ENCODE measurements at regions not wholly inside any gene's neighbourhood (a gene's known extent, or its start where the extent isn't known, plus 50 kb on each side); places are given as distances from the start of the nearest gene placed in this dataset.

DNA sequence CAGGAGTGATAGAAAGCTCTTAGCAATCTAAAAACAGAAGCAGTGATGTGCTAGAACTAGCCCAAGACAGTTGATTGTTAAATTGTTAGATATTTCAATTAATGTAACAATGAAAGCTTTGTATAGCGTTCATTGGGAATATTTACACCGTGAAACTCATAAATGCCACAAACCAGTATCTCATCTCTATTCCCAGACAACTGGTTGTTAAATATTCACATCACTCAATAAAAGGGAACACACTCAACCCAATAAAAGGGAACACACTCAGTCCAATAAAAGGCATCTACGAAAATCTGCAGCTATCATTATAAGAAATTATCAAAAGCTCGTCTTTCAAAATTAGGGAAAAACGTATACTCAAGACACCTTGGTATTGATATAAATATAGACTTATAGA is 270.9 kb downstream of the CYLC2 start:
- Histone ChIP-seq H3K9me3 (ENCODE audit: insufficient read depth, low read length) (no peaks in the 10 kb centered on the region), H3K4me1 (ENCODE audit: low read length) (no peaks in the 10 kb centered on the region), H3K9ac (ENCODE audit: low read length) (no peak overlapping the region), H3K27ac (ENCODE audit: low read length) (no peak overlapping the region), H3K79me2 (ENCODE audit: low read length) (no peaks in the 10 kb centered on the region), H4K20me1 (ENCODE audit: insufficient read depth, low read length) (no peaks in the 10 kb centered on the region), H2AFZ (ENCODE audit: low read depth, low read length) (no peak overlapping the region), H3K36me3 (replicated peaks; ENCODE audit: low read depth, low read length) (no peaks in the 10 kb centered on the region), H3K4me3 (ENCODE audit: low read length) (no peak overlapping the region), H3K27me3 (ENCODE audit: low read depth, low read length) (no peaks in the 10 kb centered on the region), H3K4me2 (ENCODE audit: low read length) (no peak overlapping the region)
- TF ChIP-seq EZH2phosphoT487 (IDR thresholded peaks at IDR 0.05; ENCODE audit: low read depth), result no peak
- TF ChIP-seq CTCF (IDR thresholded peaks at IDR 0.05; ENCODE audit: low read depth, low read length), result no peak

GRCh38 chr9:103277240-103277639 is 282.1 kb downstream of the CYLC2 start:
- H3K36me3 ChIP-seq (replicated peaks; ENCODE audit: low read depth, low read length), result no peaks in the 10 kb centered on the region
- no peaks in the 10 kb centered on the region for H3K27me3 ChIP-seq (ENCODE audit: low read depth, low read length)
- no peaks in the 10 kb centered on the region for H3K79me2 ChIP-seq (ENCODE audit: low read length)
- H4K20me1 ChIP-seq (ENCODE audit: insufficient read depth, low read length), result no peaks in the 10 kb centered on the region
- no peak overlapping the region for H3K4me2 ChIP-seq (ENCODE audit: low read length)
- no peak overlapping the region for H3K9ac ChIP-seq (ENCODE audit: low read length)
- H3K27ac ChIP-seq (ENCODE audit: low read length), result no peak overlapping the region
- H3K4me1 ChIP-seq (ENCODE audit: low read length), result peaks cover 4% of the 10 kb centered on the region; the same call in 1 of the 2 replicates
- no peak overlapping the region for H3K4me3 ChIP-seq (ENCODE audit: low read length)
- H2AFZ ChIP-seq (ENCODE audit: low read depth, low read length), result no peak overlapping the region
- H3K9me3 ChIP-seq (ENCODE audit: insufficient read depth, low read length), result no peaks in the 10 kb centered on the region
- TF ChIP-seq CTCF (IDR thresholded peaks at IDR 0.05; ENCODE audit: low read depth, low read length) (no peak), EZH2phosphoT487 (IDR thresholded peaks at IDR 0.05; ENCODE audit: low read depth) (no peak)

GRCh38 chr9:103281126-103281525 is 286.0 kb downstream of the CYLC2 start:
- H2AFZ ChIP-seq (ENCODE audit: low read depth, low read length), result no peak overlapping the region
- no peak overlapping the region for H3K27ac ChIP-seq (ENCODE audit: low read length)
- no peak overlapping the region for H3K9ac ChIP-seq (ENCODE audit: low read length)
- no peak overlapping the region for H3K4me2 ChIP-seq (ENCODE audit: low read length)
- TF ChIP-seq CTCF (IDR thresholded peaks at IDR 0.05; ENCODE audit: low read depth, low read length) (no peak), EZH2phosphoT487 (IDR thresholded peaks at IDR 0.05; ENCODE audit: low read depth) (no peak)
- H4K20me1 ChIP-seq (ENCODE audit: insufficient read depth, low read length), result no peaks in the 10 kb centered on the region
- no peaks in the 10 kb centered on the region for H3K9me3 ChIP-seq (ENCODE audit: insufficient read depth, low read length)
- no peaks in the 10 kb centered on the region for H3K27me3 ChIP-seq (ENCODE audit: low read depth, low read length)
- peaks cover 4% of the 10 kb centered on the region; the same call in 1 of the 2 replicates for H3K4me1 ChIP-seq (ENCODE audit: low read length)
- H3K36me3 ChIP-seq (replicated peaks; ENCODE audit: low read depth, low read length), result no peaks in the 10 kb centered on the region
- no peaks in the 10 kb centered on the region for H3K79me2 ChIP-seq (ENCODE audit: low read length)
- H3K4me3 ChIP-seq (ENCODE audit: low read length), result no peak overlapping the region

GRCh38 chr9:103287361-103287760 is 292.2 kb downstream of the CYLC2 start:
- H3K9ac ChIP-seq (ENCODE audit: low read length), result no peak overlapping the region
- no peaks in the 10 kb centered on the region for H3K27me3 ChIP-seq (ENCODE audit: low read depth, low read length)
- no peak for TF ChIP-seq EZH2phosphoT487 (IDR thresholded peaks at IDR 0.05; ENCODE audit: low read depth)
- TF ChIP-seq CTCF (IDR thresholded peaks at IDR 0.05; ENCODE audit: low read depth, low read length), result no peak
- H3K4me3 ChIP-seq (ENCODE audit: low read length), result no peak overlapping the region
- H3K9me3 ChIP-seq (ENCODE audit: insufficient read depth, low read length), result no peaks in the 10 kb centered on the region
- H3K36me3 ChIP-seq (replicated peaks; ENCODE audit: low read depth, low read length), result no peaks in the 10 kb centered on the region
- H3K4me1 ChIP-seq (ENCODE audit: low read length), result no peaks in the 10 kb centered on the region
- no peaks in the 10 kb centered on the region for H3K79me2 ChIP-seq (ENCODE audit: low read length)
- H4K20me1 ChIP-seq (ENCODE audit: insufficient read depth, low read length), result no peaks in the 10 kb centered on the region
- H3K4me2 ChIP-seq (ENCODE audit: low read length), result no peak overlapping the region
- no peak overlapping the region for H2AFZ ChIP-seq (ENCODE audit: low read depth, low read length)
- no peak overlapping the region for H3K27ac ChIP-seq (ENCODE audit: low read length)

Data from OCI-LY3 (cell line).